T-helper 1 cell (primary cell): ENCODE measurements at regions not wholly inside any gene's neighbourhood (a gene's known extent, or its start where the extent isn't known, plus 50 kb on each side); places are given as distances from the start of the nearest gene placed in this dataset.
"Not testable (repeated sequence)": the region's sequence is repeated elsewhere in the genome, so short reads cannot be mapped to it uniquely, and the experiment has no call there.

ENCODE experiments used
- DNase-seq, 5 donors: peaks; one replicate each; pipeline ENCODE4 v3.0.0-alpha.2; 2012 to 2020

DNA sequence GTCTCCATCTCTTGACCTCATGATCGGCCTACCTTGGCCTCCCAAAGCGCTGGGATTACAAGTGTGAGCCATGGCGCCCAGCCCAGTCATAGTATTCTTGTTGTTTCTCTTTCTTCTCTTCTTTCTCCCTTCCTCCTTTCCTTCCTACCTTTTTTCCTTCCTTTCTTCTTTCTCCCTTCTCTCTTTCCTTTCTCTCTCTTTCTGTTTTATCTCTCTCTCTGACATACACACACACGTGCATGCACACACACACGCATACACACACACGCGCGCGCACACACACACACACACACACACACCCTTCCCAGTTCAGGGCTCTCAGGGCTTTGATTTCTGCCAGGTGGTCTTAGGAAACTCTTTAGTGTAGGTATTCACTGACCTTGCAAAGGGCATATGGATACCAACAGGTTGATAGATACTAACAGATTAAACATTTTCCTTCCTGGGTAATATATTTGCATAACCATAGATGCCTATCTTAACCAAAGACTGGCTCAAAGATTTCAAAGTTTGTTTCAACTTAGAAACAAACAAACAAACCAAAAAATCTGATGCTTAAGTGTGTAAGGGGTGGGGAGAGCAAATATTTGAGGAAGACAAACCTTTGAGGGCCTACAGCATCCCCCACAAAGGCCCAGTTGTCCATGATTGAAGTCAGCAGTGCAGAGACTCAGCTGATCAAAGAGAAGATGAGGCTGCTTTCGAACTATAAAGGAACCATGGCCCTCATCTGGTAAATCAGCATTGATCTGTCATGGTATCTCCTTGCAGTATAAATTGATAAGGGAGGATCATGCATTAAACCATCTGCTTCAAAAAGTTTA is 288.2 kb upstream of the SEMA6A start:
- DNase-seq = no peak

DNA sequence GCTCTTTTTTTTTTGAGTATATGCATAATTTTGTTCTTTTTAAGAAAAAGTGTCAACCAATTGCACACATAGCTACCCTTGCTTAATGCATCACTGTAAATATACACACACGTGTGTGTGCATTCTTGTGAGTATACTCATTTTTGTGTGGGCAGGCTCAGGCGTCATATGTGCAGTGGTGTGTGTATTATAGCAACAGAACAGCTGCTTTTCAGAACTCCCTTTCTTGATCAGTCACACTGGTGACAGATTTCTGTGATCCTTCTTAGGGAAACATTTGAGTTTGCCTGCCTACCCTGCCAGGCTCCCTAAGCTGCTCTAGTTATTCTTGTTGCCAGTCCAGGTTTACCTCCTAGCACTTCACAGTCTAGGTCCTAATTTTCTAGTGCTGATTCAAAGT is 287.0 kb upstream of the SEMA6A start:
- no peak for DNase-seq

DNA sequence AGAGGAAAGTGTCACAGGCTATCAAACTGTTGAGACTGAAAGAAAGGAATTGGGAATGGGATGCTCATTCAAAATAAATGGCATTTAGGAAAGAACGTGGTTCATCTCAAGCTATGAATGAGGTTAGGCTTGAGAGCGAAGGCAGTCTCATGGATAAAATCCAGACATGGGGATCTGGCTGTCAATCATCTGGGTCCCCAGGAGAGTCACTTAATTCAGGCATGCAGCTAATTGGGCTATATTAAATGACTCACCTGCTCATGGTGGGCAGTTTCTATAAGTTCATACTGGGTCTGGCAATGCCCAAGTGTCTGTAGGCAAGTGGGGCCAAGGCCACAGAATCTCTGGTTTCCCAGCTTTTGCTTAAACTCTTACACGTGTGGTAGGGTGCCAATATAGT is 286.5 kb upstream of the SEMA6A start:
- DNase-seq = no peak

- DNase-seq = no peak
These were observed 285.2 kb upstream of the SEMA6A start for GRCh38 chr5:116859666-116860320.

GRCh38 chr5:116858705-116859333 is 284.2 kb upstream of the SEMA6A start:
- no peak for DNase-seq

DNA sequence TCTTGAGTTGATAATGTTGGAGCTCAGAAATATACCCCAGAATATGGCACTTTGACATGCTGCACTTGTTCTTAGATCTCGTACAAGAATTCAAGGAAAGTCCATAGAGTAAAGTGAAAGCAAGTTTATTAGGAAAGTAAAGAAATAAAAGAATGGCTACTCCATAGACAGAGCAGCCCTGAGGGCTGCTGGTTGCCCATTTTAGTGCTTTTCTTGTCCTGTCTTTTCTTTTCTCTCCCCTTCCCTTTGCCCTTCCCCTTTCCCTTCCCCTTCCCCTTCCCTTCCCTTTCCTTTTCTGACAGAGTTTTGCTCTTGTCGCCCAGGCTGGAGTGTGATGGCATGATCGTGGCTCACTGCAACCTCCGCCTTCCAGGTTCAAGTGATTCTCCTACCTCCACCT is 283.4 kb upstream of the SEMA6A start:
- not testable (repeated sequence) for DNase-seq

- DNase-seq = no peak
These were observed 281.6 kb upstream of the SEMA6A start for GRCh38 chr5:116856271-116856670.

DNA sequence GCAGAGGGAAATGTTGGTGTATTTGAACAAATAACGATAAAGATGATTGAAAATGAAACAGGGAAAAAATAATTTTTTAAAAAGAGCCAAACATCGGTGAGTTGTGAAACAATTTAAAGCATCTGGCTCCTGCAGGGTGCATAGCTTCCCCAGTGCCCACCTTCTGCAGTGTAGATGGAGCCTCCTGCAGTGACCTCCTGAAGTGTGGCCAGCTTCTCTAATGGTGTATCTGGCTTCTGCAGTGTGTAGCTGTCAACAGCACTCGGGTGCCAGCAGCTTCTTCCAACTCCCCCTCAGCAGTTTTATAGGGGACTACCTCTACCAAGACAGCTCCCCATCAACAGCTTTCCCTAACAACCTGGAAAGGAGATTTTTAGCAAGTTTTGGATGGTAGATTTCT is 279.4 kb upstream of the SEMA6A start:
- DNase-seq = no peak

DNA sequence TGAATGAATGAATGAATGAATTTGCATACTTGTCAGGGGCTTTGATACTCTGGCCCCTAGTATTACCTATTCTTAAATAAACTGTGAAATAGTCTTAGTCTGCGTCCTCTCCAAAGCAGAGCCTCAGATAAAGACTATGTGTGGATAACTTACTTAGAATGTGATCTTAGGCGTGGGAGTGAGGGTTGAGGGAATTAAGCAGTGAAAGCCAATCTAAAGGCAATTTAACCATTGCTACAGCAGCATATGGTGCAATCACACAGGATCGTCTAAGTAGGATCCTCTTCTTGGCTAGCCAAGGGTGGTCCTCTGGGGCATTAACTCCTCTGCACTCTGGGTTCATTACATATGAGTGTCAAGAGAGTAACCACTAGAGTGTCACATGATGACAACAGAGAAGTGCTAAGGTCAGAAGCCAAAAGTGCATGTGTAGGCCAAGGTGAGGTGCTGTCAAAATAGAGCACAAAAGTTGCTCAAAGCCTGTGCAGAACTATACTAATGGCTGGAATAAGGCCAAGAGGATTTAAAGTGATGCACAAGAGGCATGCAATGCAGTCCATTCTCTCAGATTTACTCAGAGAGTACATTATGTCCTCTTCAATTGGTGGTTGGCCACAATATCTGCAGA is 274.4 kb upstream of the SEMA6A start:
- DNase-seq = no peak

DNA sequence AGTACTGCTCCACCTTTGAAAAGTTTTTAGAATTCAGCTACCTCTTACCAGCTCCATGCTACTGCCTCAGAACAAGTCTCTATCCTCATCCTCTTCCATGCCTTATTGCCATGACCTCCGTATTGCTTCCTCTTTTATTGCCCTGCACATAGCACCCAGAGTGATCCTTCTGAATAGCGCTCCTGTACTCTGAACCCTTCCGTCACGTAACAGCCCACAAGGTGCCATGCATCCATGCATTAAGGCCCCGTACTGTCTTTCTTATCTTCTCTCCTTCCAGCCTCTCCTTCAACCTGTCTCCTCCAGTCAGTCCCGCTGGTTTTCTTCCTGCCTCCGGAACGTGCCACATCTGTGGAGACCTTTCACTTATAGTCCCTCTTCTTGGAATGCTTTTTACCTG is 273.3 kb upstream of the SEMA6A start:
- DNase-seq = no peak

DNA sequence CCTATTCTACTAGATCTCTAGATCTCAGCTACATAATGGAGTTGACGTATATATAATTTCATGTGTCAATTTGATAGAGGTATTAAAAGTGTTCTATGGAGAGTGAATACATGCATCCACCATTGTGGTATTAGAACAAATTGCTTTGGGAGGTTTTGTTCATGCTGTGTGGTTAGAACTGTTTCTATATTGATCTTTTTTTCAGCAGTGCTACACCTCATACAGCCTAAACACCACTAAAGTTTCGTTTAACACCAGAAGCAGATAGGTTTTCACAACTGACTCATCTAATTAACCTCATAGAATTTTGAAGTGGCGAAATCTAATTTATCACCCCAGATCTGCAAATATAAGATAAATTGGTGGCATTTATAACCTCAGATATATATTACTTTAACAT is 269.4 kb upstream of the SEMA6A start:
- no peak for DNase-seq

DNA sequence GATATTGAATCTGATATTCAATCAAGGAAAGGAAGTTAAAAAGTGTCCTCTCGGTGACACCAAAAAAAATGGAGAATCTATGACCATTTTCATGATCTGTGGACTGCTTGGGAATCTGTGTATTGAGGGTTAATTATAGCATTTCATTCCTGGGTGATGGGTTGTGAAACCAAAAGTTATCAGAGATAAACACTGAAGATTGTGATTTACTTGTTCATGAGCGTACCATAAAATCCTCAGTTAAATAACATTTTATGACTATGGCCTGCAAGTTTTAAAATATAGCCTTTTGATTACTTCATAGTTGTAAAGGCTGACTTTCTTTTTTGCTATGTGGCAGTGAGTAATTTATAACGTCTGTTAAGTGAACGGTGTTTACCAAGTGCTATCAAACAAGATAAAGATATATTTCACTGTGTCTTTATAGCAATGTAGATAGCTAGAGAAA is 267.9 kb upstream of the SEMA6A start:
- no peak for DNase-seq

- DNase-seq = no peak
These were observed 267.1 kb upstream of the SEMA6A start for GRCh38 chr5:116841734-116842133.

DNA sequence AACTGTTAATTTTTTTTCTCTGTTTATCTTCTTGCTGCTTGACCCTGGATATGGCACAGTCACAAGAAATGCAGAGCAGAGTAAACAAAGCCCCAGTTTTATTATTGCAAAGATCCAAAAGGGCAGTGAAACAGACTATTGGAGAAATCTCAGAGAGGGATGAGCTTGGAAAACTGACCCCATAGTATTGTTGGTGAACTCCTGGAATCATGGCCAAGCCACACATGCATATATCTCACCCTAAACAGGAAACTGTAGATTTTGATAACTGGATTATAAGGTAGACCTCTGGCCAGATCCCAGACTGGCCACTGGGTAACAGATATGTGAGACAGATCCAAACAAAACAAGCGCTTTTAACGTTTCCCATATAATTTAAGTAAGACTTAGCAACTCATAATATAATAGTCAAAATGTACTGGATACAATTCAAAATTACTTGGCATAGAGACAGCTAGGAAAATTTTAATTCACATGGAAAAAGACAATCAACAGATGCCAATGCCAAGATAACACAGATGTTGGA is 263.5 kb upstream of the SEMA6A start:
- DNase-seq = no peak

DNA sequence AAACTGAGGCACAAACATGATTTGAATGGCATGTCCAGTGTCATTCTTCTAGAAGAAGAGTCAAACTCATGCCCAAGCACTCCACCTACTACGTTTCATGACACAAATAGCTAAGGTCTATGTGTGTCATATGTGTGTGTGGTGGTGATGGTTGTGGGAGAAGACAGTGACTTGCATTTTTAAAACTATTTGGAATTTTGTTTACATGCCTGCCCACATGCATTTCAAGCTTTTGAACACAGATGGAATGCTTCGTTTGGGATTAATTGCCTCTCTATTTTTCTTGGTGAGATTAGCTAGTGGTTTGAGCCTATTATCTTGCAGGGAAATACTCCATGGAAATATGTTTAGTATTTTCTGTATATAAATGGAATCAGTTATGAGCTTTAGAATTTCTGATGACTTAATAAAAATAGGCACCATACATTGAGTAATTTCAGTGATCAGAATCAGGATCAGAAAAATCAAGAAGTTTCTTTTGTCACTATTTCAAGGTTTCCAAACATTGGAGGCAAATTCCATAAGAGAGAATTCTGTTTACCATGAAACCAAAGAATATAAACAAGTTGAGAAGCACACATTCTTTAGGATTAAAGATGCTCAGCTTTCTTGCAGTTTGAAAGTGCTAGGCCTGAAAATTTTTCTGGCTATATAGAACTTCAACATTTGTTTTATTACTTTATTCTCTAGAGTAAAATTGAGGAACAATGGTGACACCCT is 260.3 kb upstream of the SEMA6A start:
- no peak for DNase-seq

DNA sequence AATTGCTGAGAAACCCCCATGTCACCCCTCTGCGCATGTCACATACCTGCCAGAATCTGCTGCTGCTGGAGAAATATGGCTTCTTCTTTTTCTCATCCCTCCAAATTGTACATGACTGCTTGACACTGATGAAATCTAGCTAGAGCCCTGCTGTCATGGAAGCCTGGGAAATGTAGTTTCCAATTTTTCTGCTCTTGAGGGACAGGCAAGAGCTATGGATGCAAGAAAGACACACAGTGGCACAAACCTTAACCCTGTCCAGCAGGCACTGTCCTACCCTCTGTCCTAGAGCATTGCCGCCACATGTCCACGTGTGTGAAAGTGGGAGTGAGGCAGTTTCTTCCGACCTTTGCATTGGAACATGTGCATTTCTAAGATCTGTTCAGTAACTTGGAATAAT is 255.5 kb upstream of the SEMA6A start:
- DNase-seq = no peak

DNA sequence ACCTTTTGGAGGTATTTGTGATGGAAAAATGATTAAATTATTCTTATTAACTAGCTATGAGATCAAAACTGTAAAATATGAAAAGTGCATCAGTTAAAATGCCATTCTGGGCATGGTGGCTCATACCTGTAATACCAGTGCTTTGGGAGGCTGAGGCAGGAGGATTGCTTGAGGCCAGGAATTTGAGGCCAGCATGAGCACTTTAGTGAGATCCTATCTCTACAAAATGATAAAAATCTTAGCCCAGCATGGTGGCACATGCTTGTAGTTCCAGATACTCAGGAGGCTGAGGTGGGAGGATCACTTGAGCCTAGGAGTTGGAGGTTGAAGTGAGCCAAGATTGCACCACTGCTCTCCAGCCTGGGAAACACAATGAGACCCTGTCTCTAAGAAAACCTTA is 252.5 kb upstream of the SEMA6A start:
- no peak for DNase-seq

- no peak for DNase-seq
These were observed 250.9 kb upstream of the SEMA6A start for GRCh38 chr5:116825486-116825885.

DNA sequence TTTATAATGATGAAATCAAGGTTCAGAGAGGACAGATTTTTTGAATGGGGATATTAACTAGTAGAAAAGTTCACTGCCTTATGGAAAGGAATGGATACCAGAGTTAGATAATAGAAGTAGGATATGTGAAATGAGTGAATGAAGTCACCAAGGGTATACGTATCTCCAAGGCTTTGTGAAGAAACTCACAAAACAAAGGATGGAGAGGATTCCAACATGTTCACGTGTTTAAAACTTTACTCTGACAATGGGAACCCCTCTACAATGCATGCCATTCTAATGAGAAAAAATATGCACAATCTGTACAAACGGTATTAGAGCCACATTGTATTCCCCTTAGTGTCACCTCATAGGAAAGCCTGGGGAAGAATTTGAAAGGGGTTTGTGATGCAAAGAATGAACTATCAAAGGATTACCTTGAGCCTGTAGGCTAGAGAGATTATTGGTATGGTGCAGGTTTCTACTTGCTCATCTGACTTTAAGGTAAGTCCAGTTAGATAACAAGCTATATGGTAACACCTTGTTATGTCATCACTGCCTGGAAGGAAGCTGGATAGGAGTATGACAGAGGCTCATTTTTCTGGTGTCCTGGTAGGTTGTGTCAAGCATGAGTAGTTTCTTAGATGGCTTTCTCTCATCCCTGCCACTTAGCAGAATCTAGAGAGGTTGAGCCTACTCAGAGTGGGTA is 250.3 kb upstream of the SEMA6A start:
- no peak for DNase-seq

DNA sequence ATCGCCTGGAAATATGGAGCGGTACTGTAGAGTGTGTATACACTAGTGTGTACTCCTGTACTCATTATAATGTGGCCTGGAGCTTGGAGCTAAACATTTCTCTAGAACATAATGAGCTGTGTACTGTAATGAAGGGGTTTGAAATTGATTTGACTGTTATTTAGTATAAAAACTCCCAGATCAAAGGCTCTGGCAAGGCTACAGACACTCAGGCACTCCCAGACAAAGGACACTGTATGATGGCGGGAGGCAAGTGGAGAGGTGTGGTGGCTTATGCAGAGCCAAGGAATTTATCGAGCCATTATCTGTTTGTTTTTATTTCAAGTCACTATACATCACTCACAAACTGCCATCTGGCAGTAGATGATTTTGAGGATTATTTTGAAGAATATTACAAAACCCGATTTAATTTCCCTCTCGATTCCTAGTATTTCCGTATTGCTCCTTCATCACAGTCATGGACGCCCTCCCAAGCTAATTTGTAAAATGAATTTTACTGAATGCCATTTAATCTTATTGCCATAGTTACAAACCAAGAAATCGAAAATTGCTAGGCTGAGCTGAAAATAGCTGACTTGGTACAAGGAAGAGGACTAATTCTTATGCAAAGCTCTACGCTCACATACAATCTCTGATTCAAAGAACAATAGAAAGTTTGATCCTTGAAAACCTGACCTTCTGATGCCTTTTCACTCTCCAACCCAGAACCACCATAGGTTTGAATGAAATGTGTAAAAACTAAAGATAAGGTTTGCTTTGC is 240.2 kb upstream of the SEMA6A start:
- no peak for DNase-seq

- no peak for DNase-seq
These were observed 239.3 kb upstream of the SEMA6A start for GRCh38 chr5:116813906-116814305.
